GM12892 (cell line): ENCODE measurements at regions not wholly inside any gene's neighbourhood (a gene's known extent, or its start where the extent isn't known, plus 50 kb on each side); places are given as distances from the start of the nearest gene placed in this dataset.

Experiments used
- POLR2A ChIP-seq: IDR thresholded peaks from 2 replicates; pipeline ENCODE4 v1.6.1; 2011; ENCODE audit warnings: low read depth, low read length, control low read depth
- TAF1 ChIP-seq: IDR thresholded peaks from 2 replicates; pipeline ENCODE4 v1.6.1; 2011; ENCODE audit warnings: low read depth, mild to moderate bottlenecking, control low read depth, low read length, borderline replicate concordance

DNA sequence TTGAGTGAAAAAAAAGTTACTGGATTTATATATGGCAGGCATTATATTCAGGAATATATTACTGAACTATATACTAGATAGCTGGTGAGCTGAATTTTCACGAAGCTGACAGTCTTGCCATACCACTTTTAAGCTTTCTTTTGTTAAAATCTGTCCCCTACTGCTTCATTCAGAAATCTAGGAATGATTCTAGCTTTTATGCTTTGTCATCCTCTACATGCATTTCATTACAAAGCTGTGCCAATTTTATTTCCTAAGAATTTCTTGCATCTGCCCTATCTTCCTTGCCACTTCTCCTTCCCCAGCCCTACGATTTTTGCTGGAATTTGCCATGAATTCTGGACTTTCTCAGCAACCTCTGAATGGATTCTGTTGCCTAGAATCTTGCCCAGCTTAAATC, 158.5 kb upstream of the ADGRB3 start:
- no peak for TF ChIP-seq POLR2A
- no peak for TF ChIP-seq TAF1
